ENCODE measurements at regions not wholly inside any gene's neighbourhood (a gene's known extent, or its start where the extent isn't known, plus 50 kb on each side); places are given as distances from the start of the nearest gene placed in this dataset.

GRCh38 chr11:29100967-29101366 is 915.9 kb downstream of the KCNA4 start:
- H3K4me1 ChIP-seq (ENCODE audit: control insufficient read depth in 5 of 5, insufficient read depth in 5 of 5, low read length in 5 of 5), result no peaks in the 10 kb centered on the region
- TF ChIP-seq, protein P1, sequence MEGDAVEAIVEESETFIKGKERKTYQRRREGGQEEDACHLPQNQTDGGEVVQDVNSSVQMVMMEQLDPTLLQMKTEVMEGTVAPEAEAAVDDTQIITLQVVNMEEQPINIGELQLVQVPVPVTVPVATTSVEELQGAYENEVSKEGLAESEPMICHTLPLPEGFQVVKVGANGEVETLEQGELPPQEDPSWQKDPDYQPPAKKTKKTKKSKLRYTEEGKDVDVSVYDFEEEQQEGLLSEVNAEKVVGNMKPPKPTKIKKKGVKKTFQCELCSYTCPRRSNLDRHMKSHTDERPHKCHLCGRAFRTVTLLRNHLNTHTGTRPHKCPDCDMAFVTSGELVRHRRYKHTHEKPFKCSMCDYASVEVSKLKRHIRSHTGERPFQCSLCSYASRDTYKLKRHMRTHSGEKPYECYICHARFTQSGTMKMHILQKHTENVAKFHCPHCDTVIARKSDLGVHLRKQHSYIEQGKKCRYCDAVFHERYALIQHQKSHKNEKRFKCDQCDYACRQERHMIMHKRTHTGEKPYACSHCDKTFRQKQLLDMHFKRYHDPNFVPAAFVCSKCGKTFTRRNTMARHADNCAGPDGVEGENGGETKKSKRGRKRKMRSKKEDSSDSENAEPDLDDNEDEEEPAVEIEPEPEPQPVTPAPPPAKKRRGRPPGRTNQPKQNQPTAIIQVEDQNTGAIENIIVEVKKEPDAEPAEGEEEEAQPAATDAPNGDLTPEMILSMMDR (IDR thresholded peaks at IDR 0.05; ENCODE audit: control extremely low read depth, extremely low read depth), result no peak
- no peak overlapping the region for H3K9ac ChIP-seq (ENCODE audit: insufficient read depth in 1 of 2, low read length in 2 of 2)
- no peak for ATAC-seq (ENCODE audit: insufficient read depth, low FRiP score)
- no peak overlapping the region for H3K4me3 ChIP-seq
- 49 to 53% methylated on average over 3 of the region's 3 CpGs for WGBS, 2 donors
- H3K36me3 ChIP-seq (ENCODE audit: control insufficient read depth in 4 of 4, insufficient read depth in 4 of 4, low read length in 4 of 4), result no peaks in the 10 kb centered on the region
- peaks cover 0 to 3% (median 0%) of the 10 kb centered on the region in 4 donors for H3K9me3 ChIP-seq (ENCODE audit: control insufficient read depth in 4 of 4, insufficient read depth in 3 of 4, low read length in 3 of 4)
- H3K27ac ChIP-seq (ENCODE audit: low read depth in 1 of 2, low read length in 1 of 2), result no peak overlapping the region
- DNase-seq, result no peak
- H3K27me3 ChIP-seq (ENCODE audit: control insufficient read depth in 3 of 3, insufficient read depth in 3 of 3, low read length in 2 of 3), result no peaks in the 10 kb centered on the region

DNA sequence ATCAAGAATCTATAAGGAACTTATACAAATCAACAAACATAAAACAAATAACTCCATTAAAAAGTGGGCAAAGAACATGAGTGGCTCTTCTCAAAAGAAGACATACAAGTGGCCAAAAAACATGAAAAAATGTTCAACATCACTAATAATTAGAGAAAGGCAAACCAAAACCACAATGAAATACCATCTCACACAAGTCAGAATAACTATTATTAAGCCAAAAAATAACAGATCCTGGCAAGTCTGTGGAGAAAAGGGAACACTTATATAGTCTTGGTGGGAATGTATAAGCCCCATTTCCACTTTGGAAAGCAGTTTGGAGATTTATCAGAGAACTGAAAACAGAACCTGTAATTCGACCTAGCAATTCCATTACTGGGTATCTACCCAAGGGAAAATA is 921.0 kb downstream of the KCNA4 start:
- H3K27me3 ChIP-seq (ENCODE audit: control insufficient read depth in 3 of 3, insufficient read depth in 3 of 3, low read length in 2 of 3), result no peaks in the 10 kb centered on the region
- no peak overlapping the region for H3K4me3 ChIP-seq
- no peak overlapping the region for H3K27ac ChIP-seq (ENCODE audit: low read depth in 1 of 2, low read length in 1 of 2)
- ATAC-seq (ENCODE audit: insufficient read depth, low FRiP score) (no peak), DNase-seq (no peak)
- no peaks in the 10 kb centered on the region for H3K36me3 ChIP-seq (ENCODE audit: control insufficient read depth in 4 of 4, insufficient read depth in 4 of 4, low read length in 4 of 4)
- WGBS, 2 donors, result 81 to 93% methylated on average over 1 of the region's 1 CpG
- no peaks in the 10 kb centered on the region for H3K9me3 ChIP-seq (ENCODE audit: control insufficient read depth in 4 of 4, insufficient read depth in 3 of 4, low read length in 3 of 4)
- H3K9ac ChIP-seq (ENCODE audit: insufficient read depth in 1 of 2, low read length in 2 of 2), result no peak overlapping the region
- H3K4me1 ChIP-seq (ENCODE audit: control insufficient read depth in 5 of 5, insufficient read depth in 5 of 5, low read length in 5 of 5), result no peaks in the 10 kb centered on the region
- TF ChIP-seq, protein P1 (IDR thresholded peaks at IDR 0.05; ENCODE audit: control extremely low read depth, extremely low read depth), result no peak

DNA sequence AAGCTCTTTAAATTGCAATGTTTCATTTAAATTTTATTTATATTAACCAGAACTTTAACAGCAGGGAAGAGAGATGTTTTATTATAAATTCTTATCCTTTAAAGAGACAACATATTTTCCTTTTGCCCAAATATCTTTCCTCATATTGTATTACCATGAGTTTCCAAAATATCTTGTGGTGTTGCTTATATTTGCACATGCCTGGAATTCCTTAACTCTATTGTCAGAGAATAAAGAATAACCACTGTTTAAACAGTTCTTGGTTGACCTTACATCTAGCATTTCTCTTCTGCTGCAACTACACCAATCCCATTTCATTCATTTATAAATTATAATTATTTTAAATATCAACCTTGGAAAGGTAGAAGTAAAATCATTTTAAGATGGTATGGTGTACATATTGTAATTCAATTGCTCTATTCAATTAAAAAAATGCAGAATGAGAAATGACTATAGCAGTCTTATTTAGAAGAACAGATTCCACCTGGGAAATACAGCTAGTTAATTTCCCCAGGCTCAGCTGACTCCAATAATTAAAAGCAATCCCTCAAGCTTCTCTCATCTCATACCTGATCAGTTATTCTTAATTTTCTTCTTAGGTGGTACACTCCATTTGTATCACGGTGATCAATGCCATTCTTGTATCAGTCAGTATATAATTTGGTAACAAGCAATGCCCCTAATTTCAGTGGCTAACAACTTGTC is 923.3 kb downstream of the KCNA4 start:
- no peak overlapping the region for H3K9ac ChIP-seq (ENCODE audit: insufficient read depth in 1 of 2, low read length in 2 of 2)
- ATAC-seq (ENCODE audit: insufficient read depth, low FRiP score), result no peak
- no peaks in the 10 kb centered on the region for H3K36me3 ChIP-seq (ENCODE audit: control insufficient read depth in 4 of 4, insufficient read depth in 4 of 4, low read length in 4 of 4)
- H3K9me3 ChIP-seq (ENCODE audit: control insufficient read depth in 4 of 4, insufficient read depth in 3 of 4, low read length in 3 of 4), result no peaks in the 10 kb centered on the region
- no peak overlapping the region for H3K4me3 ChIP-seq
- TF ChIP-seq, protein P1 (IDR thresholded peaks at IDR 0.05; ENCODE audit: control extremely low read depth, extremely low read depth), result no peak
- 91 to 97% methylated on average over 1 of the region's 1 CpG for WGBS, 2 donors
- H3K27me3 ChIP-seq (ENCODE audit: control insufficient read depth in 3 of 3, insufficient read depth in 3 of 3, low read length in 2 of 3), result no peaks in the 10 kb centered on the region
- DNase-seq, result no peak
- H3K4me1 ChIP-seq (ENCODE audit: control insufficient read depth in 5 of 5, insufficient read depth in 5 of 5, low read length in 5 of 5), result no peaks in the 10 kb centered on the region
- H3K27ac ChIP-seq (ENCODE audit: low read depth in 1 of 2, low read length in 1 of 2), result no peak overlapping the region

All from lung (tissue), 11 donors.